HUES48 (cell line): ENCODE measurements at regions not wholly inside any gene's neighbourhood (a gene's known extent, or its start where the extent isn't known, plus 50 kb on each side); places are given as distances from the start of the nearest gene placed in this dataset.
"Not testable (repeated sequence)": the region's sequence is repeated elsewhere in the genome, so short reads cannot be mapped to it uniquely, and the experiment has no call there.

Source experiments
- H3K27ac ChIP-seq: one replicate; pipeline ENCODE4 v1.7.0; 2013; ENCODE audit warnings: low read depth, low read length, inconsistent platforms
- H3K27me3 ChIP-seq: 2 replicates; pipeline ENCODE4 v1.6.1; 2013; ENCODE audit warnings: mild to moderate bottlenecking, low read length; ENCODE audit not compliant: control insufficient read depth, insufficient read depth
- H3K36me3 ChIP-seq: 2 replicates; pipeline ENCODE4 v1.6.1; 2013; ENCODE audit warnings: low read length; ENCODE audit not compliant: control insufficient read depth, insufficient read depth
- H3K4me1 ChIP-seq: 2 replicates; pipeline ENCODE4 v1.6.1; 2013; ENCODE audit warnings: mild to moderate bottlenecking, low read length; ENCODE audit not compliant: control insufficient read depth, insufficient read depth
- H3K4me3 ChIP-seq: 2 replicates; pipeline ENCODE4 v1.5.1; 2013; ENCODE audit warnings: mild to moderate bottlenecking, low read depth, low read length
- H3K9ac ChIP-seq: 2 replicates; pipeline ENCODE4 v1.6.1; 2013; ENCODE audit warnings: mild to moderate bottlenecking, low read depth, low read length, moderate library complexity
- H3K9me3 ChIP-seq: 2 replicates; pipeline ENCODE4 v1.6.1; 2013; ENCODE audit warnings: low read length; ENCODE audit not compliant: control insufficient read depth, insufficient read depth

GRCh38 chr9:85792057-85792456, 50.3 kb upstream of the AGTPBP1 start:
- H3K27ac ChIP-seq, H3K27me3 ChIP-seq, H3K9ac ChIP-seq, H3K4me1 ChIP-seq, H3K4me3 ChIP-seq, H3K36me3 ChIP-seq, H3K9me3 ChIP-seq: not testable (repeated sequence)

GRCh38 chr9:85802978-85803695, 61.4 kb upstream of the AGTPBP1 start:
- not testable (repeated sequence) for H3K9ac ChIP-seq, H3K9me3 ChIP-seq, H3K4me1 ChIP-seq, H3K27ac ChIP-seq, H3K4me3 ChIP-seq, H3K27me3 ChIP-seq, H3K36me3 ChIP-seq

GRCh38 chr9:85804847-85805133, 63.0 kb upstream of the AGTPBP1 start:
- H3K4me3 ChIP-seq = peak overlapping the region; percentile 84
- H3K9me3 ChIP-seq, H3K36me3 ChIP-seq, H3K4me1 ChIP-seq, H3K27me3 ChIP-seq, H3K9ac ChIP-seq: not testable (repeated sequence)
- peak overlapping the region; percentile 73 for H3K27ac ChIP-seq

GRCh38 chr9:85805134-85806005, 63.6 kb upstream of the AGTPBP1 start:
- H3K27me3 ChIP-seq, H3K4me1 ChIP-seq, H3K36me3 ChIP-seq, H3K9me3 ChIP-seq: not testable (repeated sequence)
- Histone ChIP-seq H3K4me3 (peak overlapping the region; percentile 84), H3K9ac (peak overlapping the region; percentile 35; the same call in 1 of the 2 replicates), H3K27ac (peak overlapping the region; percentile 73)

GRCh38 chr9:85808329-85808728, 66.6 kb upstream of the AGTPBP1 start:
- H3K9me3 ChIP-seq, H3K9ac ChIP-seq, H3K27me3 ChIP-seq, H3K4me3 ChIP-seq, H3K27ac ChIP-seq, H3K36me3 ChIP-seq, H3K4me1 ChIP-seq: not testable (repeated sequence)

GRCh38 chr9:85813388-85813787, 71.6 kb upstream of the AGTPBP1 start:
- not testable (repeated sequence) for H3K27ac ChIP-seq, H3K27me3 ChIP-seq

GRCh38 chr9:85814800-85815199, 73.0 kb upstream of the AGTPBP1 start:
- H3K4me3 ChIP-seq, H3K36me3 ChIP-seq, H3K4me1 ChIP-seq, H3K9me3 ChIP-seq, H3K9ac ChIP-seq, H3K27me3 ChIP-seq, H3K27ac ChIP-seq: not testable (repeated sequence)

More at GRCh38 chr9:85813388-85813787, 71.6 kb upstream of the AGTPBP1 start:
- not testable (repeated sequence) for H3K36me3 ChIP-seq, H3K9ac ChIP-seq, H3K4me1 ChIP-seq, H3K4me3 ChIP-seq, H3K9me3 ChIP-seq

GRCh38 chr9:85818971-85819370, 77.2 kb upstream of the AGTPBP1 start:
- H3K36me3 ChIP-seq, H3K4me3 ChIP-seq, H3K4me1 ChIP-seq, H3K9me3 ChIP-seq, H3K27ac ChIP-seq, H3K9ac ChIP-seq, H3K27me3 ChIP-seq: not testable (repeated sequence)

- not testable (repeated sequence) for H3K9ac ChIP-seq, H3K27me3 ChIP-seq, H3K27ac ChIP-seq, H3K4me1 ChIP-seq, H3K9me3 ChIP-seq, H3K4me3 ChIP-seq, H3K36me3 ChIP-seq
These were observed 78.8 kb upstream of the AGTPBP1 start for GRCh38 chr9:85820598-85820997.

- H3K9ac ChIP-seq, H3K9me3 ChIP-seq: not testable (repeated sequence)
These were observed 83.2 kb upstream of the AGTPBP1 start for GRCh38 chr9:85824949-85825348.

GRCh38 chr9:85834591-85834990, 92.8 kb upstream of the AGTPBP1 start:
- not testable (repeated sequence) for H3K36me3 ChIP-seq, H3K27me3 ChIP-seq, H3K4me1 ChIP-seq, H3K4me3 ChIP-seq, H3K27ac ChIP-seq, H3K9ac ChIP-seq, H3K9me3 ChIP-seq

More at GRCh38 chr9:85824949-85825348, 83.2 kb upstream of the AGTPBP1 start:
- H3K27me3 ChIP-seq, H3K4me3 ChIP-seq, H3K4me1 ChIP-seq, H3K36me3 ChIP-seq, H3K27ac ChIP-seq: not testable (repeated sequence)
